ENCODE measurements at regions not wholly inside any gene's neighbourhood (a gene's known extent, or its start where the extent isn't known, plus 50 kb on each side); places are given as distances from the start of the nearest gene placed in this dataset.

DNA sequence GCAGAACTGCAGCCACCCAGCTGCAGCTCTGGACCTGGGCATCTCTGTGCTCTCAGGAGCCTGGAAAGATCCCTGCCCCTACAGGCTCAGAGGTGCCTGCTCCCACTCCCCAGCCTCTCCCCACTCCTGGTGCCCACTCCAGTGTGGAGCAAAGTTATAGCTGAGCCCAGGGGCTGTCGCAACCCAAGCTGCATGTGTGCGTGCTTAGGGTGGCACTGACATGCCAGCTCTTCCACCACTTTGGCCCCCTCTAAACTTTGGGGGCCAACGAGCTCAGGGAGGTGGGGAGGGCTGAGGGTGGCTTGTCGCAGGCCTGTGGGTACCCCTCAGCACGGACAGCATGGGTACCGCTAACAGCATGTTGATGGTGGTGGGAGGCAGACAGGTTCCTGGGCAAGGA is 126.3 kb upstream of the FHL2 start:
- H3K9ac ChIP-seq (ENCODE audit: low read length) = no peak overlapping the region

DNA sequence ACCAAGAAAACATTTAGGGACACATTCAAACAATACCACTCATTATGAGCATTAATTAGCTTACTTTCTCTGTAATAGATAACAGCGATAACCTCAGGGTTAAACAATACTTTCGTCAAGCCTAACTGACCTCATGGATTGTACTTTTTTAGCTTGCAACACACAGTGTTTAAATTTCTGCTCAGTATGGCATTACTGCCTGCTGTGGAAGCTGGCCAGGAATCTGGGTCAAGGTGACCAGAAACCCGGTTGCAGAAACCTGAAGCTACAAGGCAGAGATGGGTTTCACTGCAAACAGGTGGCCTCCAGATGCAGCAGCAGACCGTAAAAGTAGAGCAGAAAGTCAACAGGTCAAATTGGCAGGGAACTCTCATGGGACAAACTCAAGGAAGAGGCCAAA is 123.8 kb upstream of the FHL2 start:
- Histone ChIP-seq H3K36me3 (ENCODE audit: control insufficient read depth, insufficient read depth, low read length) (no peaks in the 10 kb centered on the region), H3K4me3 (ENCODE audit: low read length) (no peak overlapping the region), H3K4me1 (ENCODE audit: control insufficient read depth, insufficient read depth, low read length) (no peaks in the 10 kb centered on the region), H3K27me3 (ENCODE audit: control insufficient read depth, insufficient read depth, low read length) (no peaks in the 10 kb centered on the region), H3K27ac (ENCODE audit: low read depth, low read length) (no peak overlapping the region), H3K9ac (ENCODE audit: low read length) (no peak overlapping the region)

More for the DNA sequence above, 126.3 kb upstream of the FHL2 start:
- Histone ChIP-seq H3K36me3 (ENCODE audit: control insufficient read depth, insufficient read depth, low read length) (no peaks in the 10 kb centered on the region), H3K27me3 (ENCODE audit: control insufficient read depth, insufficient read depth, low read length) (no peaks in the 10 kb centered on the region), H3K4me1 (ENCODE audit: control insufficient read depth, insufficient read depth, low read length) (no peaks in the 10 kb centered on the region), H3K27ac (ENCODE audit: low read depth, low read length) (no peak overlapping the region), H3K4me3 (ENCODE audit: low read length) (no peak overlapping the region)

DNA sequence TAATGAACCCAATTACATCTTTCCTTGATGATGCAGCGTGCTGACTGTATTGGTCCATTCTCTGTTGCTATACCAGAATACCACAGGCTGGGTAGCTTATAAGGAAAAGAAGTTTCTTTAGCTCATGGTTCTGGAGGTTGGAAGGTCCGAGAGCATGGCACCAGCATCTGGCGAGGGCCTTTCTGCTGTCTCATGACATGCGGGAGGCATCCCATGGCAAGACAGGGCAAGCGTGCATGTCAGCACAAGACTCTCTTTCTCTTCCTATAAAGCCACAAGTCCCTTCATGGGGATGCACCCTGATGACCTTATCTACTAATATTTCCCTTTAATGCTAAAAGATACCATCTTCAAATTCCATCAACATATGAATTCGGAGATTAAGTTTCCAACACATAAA is 122.8 kb upstream of the FHL2 start:
- H3K4me1 ChIP-seq (ENCODE audit: control insufficient read depth, insufficient read depth, low read length) = no peaks in the 10 kb centered on the region
- H3K9ac ChIP-seq (ENCODE audit: low read length) = no peak overlapping the region
- H3K27me3 ChIP-seq (ENCODE audit: control insufficient read depth, insufficient read depth, low read length) = no peaks in the 10 kb centered on the region
- H3K4me3 ChIP-seq (ENCODE audit: low read length) = no peak overlapping the region
- no peak overlapping the region for H3K27ac ChIP-seq (ENCODE audit: low read depth, low read length)
- no peaks in the 10 kb centered on the region for H3K36me3 ChIP-seq (ENCODE audit: control insufficient read depth, insufficient read depth, low read length)

DNA sequence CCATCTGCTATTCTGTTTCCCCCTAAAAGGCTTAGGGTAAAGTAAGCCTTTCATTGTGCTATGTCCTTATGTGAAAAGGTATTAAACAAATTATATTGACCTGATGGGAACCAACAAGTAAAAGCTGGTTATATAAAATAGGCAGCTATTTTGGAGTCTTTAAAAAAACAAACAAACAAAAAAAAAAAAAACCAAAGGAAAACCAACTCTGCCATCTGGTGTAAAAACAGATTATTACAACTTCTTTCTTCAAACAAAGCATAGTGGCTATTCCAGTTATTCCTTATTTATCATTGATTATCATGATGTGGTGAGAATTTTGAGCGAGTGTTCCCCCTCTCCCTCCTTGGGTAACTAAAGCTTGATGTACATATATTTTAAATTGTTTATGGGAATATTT is 122.3 kb upstream of the FHL2 start:
- H3K36me3 ChIP-seq (ENCODE audit: control insufficient read depth, insufficient read depth, low read length) = no peaks in the 10 kb centered on the region
- H3K27ac ChIP-seq (ENCODE audit: low read depth, low read length) = no peak overlapping the region
- H3K4me3 ChIP-seq (ENCODE audit: low read length) = no peak overlapping the region
- H3K27me3 ChIP-seq (ENCODE audit: control insufficient read depth, insufficient read depth, low read length) = no peaks in the 10 kb centered on the region
- no peaks in the 10 kb centered on the region for H3K4me1 ChIP-seq (ENCODE audit: control insufficient read depth, insufficient read depth, low read length)
- no peak overlapping the region for H3K9ac ChIP-seq (ENCODE audit: low read length)

DNA sequence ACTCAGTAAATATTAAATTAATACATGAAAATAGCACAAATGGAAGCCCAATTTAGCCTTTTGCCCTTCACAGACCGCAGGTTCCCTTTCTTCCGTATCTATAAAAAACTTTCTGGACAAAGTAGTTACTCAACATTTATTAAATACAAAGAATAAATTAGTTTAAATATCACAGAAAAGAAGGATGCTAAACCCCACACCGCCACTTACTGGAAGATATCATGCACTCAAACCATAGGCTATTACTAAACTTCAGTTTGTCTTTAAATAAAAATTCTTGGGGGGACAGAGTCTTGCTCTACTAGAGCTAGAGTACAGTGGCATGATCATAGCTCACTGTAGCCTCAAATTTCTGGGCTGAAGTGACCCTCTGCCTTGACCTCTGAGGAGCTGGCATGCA is 120.7 kb upstream of the FHL2 start:
- no peaks in the 10 kb centered on the region for H3K36me3 ChIP-seq (ENCODE audit: control insufficient read depth, insufficient read depth, low read length)
- H3K27ac ChIP-seq (ENCODE audit: low read depth, low read length) = no peak overlapping the region
- no peaks in the 10 kb centered on the region for H3K27me3 ChIP-seq (ENCODE audit: control insufficient read depth, insufficient read depth, low read length)

DNA sequence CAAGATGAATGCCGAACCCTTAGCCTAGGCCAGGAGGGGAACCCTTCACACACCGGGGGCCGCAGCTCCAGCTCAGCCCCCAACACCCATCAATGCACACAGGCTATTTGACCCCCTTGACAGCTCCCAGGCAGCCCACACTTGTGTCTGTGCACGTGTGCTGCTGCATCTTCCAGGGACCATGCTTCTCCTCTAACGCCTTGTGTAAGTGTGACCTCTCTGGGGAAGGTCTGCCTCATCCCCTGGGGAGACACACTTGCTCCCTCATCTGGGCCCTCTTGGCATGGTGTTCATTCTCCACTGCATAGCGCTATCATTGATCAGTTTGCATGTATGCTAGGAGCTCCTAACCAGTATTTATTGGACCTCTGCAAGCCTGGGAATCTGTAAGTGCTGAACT is 120.0 kb upstream of the FHL2 start:
- Histone ChIP-seq H3K4me1 (ENCODE audit: control insufficient read depth, insufficient read depth, low read length) (no peaks in the 10 kb centered on the region), H3K4me3 (ENCODE audit: low read length) (no peak overlapping the region), H3K27ac (ENCODE audit: low read depth, low read length) (no peak overlapping the region), H3K36me3 (ENCODE audit: control insufficient read depth, insufficient read depth, low read length) (no peaks in the 10 kb centered on the region), H3K9ac (ENCODE audit: low read length) (no peak overlapping the region), H3K27me3 (ENCODE audit: control insufficient read depth, insufficient read depth, low read length) (no peaks in the 10 kb centered on the region)

More for the DNA sequence above, 120.7 kb upstream of the FHL2 start:
- Histone ChIP-seq H3K9ac (ENCODE audit: low read length) (no peak overlapping the region), H3K4me3 (ENCODE audit: low read length) (no peak overlapping the region), H3K4me1 (ENCODE audit: control insufficient read depth, insufficient read depth, low read length) (no peaks in the 10 kb centered on the region)

DNA sequence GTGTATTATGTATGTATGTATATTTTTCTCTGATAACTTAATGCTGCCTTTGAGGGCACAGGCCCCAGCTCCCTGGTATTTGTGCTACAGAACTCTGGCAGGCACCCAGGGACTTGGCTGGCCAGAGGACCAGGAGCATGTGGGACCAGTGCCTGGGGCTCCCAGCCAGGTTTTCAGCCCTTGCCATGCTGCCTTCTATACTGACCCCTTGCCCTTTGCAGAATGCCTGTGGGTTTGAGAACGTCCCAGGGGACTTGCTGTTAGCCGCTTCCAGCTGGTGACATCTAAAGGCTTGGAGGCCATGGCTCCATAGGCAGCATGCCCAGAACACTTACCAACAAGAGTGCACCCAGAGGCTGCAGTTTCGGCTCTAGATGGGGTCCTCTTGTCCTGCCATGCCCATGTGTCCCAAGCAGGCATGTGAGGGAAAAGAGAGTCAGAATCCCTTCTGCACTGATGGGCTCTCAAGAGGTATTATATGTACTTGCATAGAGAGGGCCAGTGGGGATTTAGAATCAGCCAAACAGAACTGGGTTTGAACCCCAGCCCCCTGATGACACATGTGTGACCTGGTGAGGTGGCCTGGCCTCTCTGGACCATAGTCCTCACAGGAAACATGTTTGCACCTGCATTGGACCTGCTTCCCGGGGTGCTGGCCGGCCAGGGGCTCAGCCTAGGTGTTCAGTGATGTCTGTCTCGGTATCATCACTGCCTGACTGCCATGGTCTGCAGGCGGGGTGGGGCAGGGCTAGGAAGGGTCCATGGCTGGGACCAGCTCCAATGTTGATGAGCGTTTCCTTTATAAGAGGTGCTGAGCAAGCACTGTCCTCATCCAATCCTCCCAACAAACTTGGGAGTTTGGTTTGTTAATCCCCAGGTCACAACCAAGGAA is 119.2 kb upstream of the FHL2 start:
- no peak overlapping the region for H3K9ac ChIP-seq (ENCODE audit: low read length)
- H3K4me1 ChIP-seq (ENCODE audit: control insufficient read depth, insufficient read depth, low read length) = no peaks in the 10 kb centered on the region

DNA sequence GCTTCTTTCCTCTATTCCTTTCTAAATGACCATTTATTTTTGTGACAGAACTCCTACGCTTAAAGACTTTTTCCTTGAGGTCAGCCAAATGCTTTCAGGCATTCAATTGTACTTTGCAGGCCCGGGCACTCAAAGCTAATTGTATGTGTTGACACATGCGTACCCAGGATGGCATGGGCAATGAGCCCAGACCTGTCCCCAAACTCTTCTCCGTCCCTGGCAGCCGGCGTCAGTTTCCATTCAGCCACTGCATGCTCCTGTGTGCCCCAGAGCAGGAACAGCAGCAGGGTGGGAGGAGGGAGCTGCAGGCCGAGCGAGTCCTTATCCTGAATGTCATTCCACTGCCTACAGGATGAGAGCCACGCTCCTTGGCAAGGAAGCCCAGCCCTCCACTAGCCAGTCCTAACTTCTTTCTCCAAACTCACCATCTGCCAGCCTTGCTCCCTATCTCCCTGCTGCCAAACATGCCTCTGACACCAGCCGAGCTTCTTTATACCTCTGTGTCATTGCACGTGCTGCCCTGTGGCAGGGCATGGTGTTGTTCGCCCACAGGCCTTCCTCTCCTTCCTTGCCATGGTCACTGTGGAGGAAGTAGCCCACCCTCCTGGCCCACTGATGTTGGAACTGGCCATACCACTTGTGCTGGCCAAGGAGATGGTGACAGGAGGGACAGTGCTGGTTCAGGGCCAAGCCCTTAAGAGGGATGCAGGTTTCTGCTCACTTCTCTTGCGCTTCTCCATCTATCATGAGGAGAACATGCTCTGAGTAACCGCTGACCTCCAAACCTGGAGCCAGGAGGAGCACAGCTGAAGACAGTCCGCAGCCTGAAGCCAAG is 116.9 kb upstream of the FHL2 start:
- Histone ChIP-seq H3K9ac (ENCODE audit: low read length) (no peak overlapping the region), H3K4me3 (ENCODE audit: low read length) (no peak overlapping the region), H3K4me1 (ENCODE audit: control insufficient read depth, insufficient read depth, low read length) (no peaks in the 10 kb centered on the region), H3K27ac (ENCODE audit: low read depth, low read length) (no peak overlapping the region), H3K36me3 (ENCODE audit: control insufficient read depth, insufficient read depth, low read length) (no peaks in the 10 kb centered on the region), H3K27me3 (ENCODE audit: control insufficient read depth, insufficient read depth, low read length) (no peaks in the 10 kb centered on the region)

More for the DNA sequence above, 119.2 kb upstream of the FHL2 start:
- Histone ChIP-seq H3K36me3 (ENCODE audit: control insufficient read depth, insufficient read depth, low read length) (no peaks in the 10 kb centered on the region), H3K27ac (ENCODE audit: low read depth, low read length) (no peak overlapping the region), H3K4me3 (ENCODE audit: low read length) (no peak overlapping the region), H3K27me3 (ENCODE audit: control insufficient read depth, insufficient read depth, low read length) (no peaks in the 10 kb centered on the region)

DNA sequence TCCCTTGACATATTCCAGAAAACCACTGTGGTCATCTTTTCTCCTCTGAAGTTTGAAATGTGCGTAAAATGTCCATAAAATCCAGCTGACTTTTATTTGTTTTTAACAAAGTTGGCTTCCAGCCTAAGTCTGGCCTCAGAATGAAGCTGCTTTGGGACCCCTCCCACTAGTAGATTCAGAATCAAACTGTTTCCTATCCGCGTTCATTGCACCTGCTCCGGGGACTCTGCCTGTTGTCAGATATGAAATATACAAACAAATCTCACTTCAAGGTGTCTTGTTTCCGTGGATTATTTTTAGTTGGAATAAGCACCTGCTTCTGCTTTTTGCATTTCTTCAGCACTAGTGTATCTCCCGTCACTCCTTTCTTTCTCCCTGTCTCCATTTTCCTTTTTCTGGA is 115.7 kb upstream of the FHL2 start:
- no peak overlapping the region for H3K9ac ChIP-seq (ENCODE audit: low read length)
- no peak overlapping the region for H3K4me3 ChIP-seq (ENCODE audit: low read length)
- H3K36me3 ChIP-seq (ENCODE audit: control insufficient read depth, insufficient read depth, low read length) = no peaks in the 10 kb centered on the region
- H3K27ac ChIP-seq (ENCODE audit: low read depth, low read length) = no peak overlapping the region
- no peaks in the 10 kb centered on the region for H3K27me3 ChIP-seq (ENCODE audit: control insufficient read depth, insufficient read depth, low read length)
- no peaks in the 10 kb centered on the region for H3K4me1 ChIP-seq (ENCODE audit: control insufficient read depth, insufficient read depth, low read length)

DNA sequence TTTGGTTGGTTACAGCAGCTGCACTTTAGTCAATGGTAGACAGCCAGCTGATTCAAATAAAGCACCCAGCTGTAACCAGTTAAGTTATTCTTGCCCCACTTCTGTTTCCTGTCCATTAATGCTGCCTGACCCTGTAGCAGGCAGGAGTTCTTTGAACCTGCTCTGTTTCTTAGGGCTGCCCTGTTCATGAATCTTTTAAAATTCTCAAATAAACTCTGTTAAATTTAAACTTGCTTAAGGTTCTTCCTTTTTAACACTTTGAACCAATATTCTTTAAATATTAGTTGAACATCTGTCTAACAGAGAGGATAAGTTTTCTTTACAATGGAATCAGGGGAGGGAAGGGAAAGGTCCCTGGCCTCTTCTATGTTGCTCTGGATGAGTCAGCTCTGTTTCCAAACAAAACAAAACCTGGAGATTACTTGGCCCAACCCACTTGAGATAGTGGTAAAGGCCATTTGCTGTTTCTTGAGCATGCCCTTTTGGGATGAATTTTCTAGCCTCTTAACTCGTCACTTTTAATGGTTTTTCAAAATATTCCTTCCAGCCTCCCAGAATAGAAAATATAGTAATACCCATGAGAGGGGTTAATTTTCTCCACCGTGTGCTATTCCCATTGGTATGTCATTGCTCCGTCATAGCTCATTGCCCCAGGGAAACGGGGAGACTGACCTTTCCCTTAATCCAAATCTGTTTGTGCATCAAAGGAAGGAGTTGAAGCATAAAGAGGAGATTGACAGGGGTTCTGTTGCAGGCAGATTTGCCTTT is 112.1 kb upstream of the FHL2 start:
- Histone ChIP-seq H3K4me1 (ENCODE audit: control insufficient read depth, insufficient read depth, low read length) (no peaks in the 10 kb centered on the region), H3K4me3 (ENCODE audit: low read length) (no peak overlapping the region), H3K27me3 (ENCODE audit: control insufficient read depth, insufficient read depth, low read length) (no peaks in the 10 kb centered on the region), H3K36me3 (ENCODE audit: control insufficient read depth, insufficient read depth, low read length) (no peaks in the 10 kb centered on the region), H3K9ac (ENCODE audit: low read length) (no peak overlapping the region), H3K27ac (ENCODE audit: low read depth, low read length) (no peak overlapping the region)

DNA sequence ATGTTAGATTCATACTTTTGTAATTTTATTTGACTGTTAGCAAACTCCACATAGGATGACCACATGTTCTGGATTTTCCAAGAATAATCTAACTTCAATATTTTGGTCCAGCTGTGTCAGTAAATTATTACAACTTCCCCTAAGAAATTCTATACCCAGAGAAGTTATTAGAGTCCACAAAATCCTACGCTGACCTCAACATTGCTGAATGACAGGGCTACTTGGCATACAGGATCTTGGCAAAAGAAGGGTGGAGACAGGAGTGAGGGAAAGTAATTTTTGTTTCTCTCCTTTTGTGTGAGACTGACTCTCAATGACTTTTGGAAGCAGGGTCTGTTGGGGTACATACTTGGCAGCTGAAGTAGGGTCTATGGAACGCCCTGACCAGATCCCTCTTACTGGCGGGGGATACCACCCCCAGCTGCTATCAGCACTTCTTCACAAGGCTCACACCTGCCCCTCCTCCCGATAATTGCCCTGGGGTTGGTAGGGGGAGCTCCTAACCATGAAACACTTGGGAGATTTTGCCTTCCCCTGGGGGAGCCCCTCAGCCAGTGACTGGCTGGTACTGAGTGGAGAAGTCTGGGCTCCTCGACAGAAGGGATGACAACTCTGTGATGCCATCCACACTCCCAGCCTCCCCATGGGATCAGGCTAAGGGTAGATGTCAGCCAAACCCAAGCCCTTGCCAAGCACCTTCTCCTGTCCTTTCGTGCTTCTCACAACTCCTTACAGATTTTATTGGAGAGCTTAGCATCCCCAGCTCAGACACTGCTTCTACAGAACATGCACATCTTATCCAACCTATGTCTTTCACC is 110.6 kb upstream of the FHL2 start:
- no peak overlapping the region for H3K9ac ChIP-seq (ENCODE audit: low read length)
- no peaks in the 10 kb centered on the region for H3K27me3 ChIP-seq (ENCODE audit: control insufficient read depth, insufficient read depth, low read length)
- H3K36me3 ChIP-seq (ENCODE audit: control insufficient read depth, insufficient read depth, low read length) = no peaks in the 10 kb centered on the region
- no peak overlapping the region for H3K27ac ChIP-seq (ENCODE audit: low read depth, low read length)
- no peak overlapping the region for H3K4me3 ChIP-seq (ENCODE audit: low read length)
- H3K4me1 ChIP-seq (ENCODE audit: control insufficient read depth, insufficient read depth, low read length) = no peaks in the 10 kb centered on the region

Measured in rectal smooth muscle tissue (tissue), 1 donor.